Endothelial cell (in vitro differentiated cells): ENCODE measurements at regions not wholly inside any gene's neighbourhood (a gene's known extent, or its start where the extent isn't known, plus 50 kb on each side); places are given as distances from the start of the nearest gene placed in this dataset.

Source experiments
- DNase-seq: peaks from one replicate; pipeline ENCODE4 v3.0.0; 2021; ENCODE audit warnings: low spot score
- H3K27ac Mint-ChIP-seq: one replicate; pipeline ENCODE4 v1.8.0; 2021; ENCODE audit warnings: mixed read lengths, inconsistent platforms; ENCODE audit not compliant: unreplicated experiment
- H3K27me3 Mint-ChIP-seq: one replicate; pipeline ENCODE4 v1.8.0; 2021; ENCODE audit warnings: mild to moderate bottlenecking, moderate library complexity, mixed read lengths, inconsistent platforms; ENCODE audit not compliant: unreplicated experiment
- H3K36me3 Mint-ChIP-seq: one replicate; pipeline ENCODE4 v1.8.0; 2021; ENCODE audit warnings: mild to moderate bottlenecking, low read depth, mixed read lengths, inconsistent platforms; ENCODE audit not compliant: unreplicated experiment
- H3K4me1 Mint-ChIP-seq: one replicate; pipeline ENCODE4 v1.8.0; 2021; ENCODE audit warnings: mild to moderate bottlenecking, mixed read lengths, inconsistent platforms; ENCODE audit not compliant: unreplicated experiment
- H3K4me3 Mint-ChIP-seq: one replicate; pipeline ENCODE4 v1.8.0; 2021; ENCODE audit warnings: mild to moderate bottlenecking, mixed read lengths, inconsistent platforms; ENCODE audit not compliant: unreplicated experiment
- H3K9me3 Mint-ChIP-seq: one replicate; pipeline ENCODE4 v1.8.0; 2021; ENCODE audit warnings: mixed read lengths, inconsistent platforms; ENCODE audit not compliant: unreplicated experiment
- TF ChIP-seq, protein P1 (sequence below): fragments of 200-600 bp; sonication (generic); IDR thresholded peaks from one replicate; pipeline ENCODE4 v1.5.0; 2021; ENCODE audit warnings: antibody characterized with exemption; ENCODE audit not compliant: unreplicated experiment

GRCh38 chr2:146450131-146450530, 1394.7 kb upstream of the ACVR2A start:
- Mint-ChIP-seq H3K27ac (no peak overlapping the region), H3K9me3 (no peaks in the 10 kb centered on the region), H3K4me1 (no peaks in the 10 kb centered on the region), H3K27me3 (no peaks in the 10 kb centered on the region), H3K36me3 (no peaks in the 10 kb centered on the region), H3K4me3 (no peak overlapping the region)
- TF ChIP-seq, protein P1, sequence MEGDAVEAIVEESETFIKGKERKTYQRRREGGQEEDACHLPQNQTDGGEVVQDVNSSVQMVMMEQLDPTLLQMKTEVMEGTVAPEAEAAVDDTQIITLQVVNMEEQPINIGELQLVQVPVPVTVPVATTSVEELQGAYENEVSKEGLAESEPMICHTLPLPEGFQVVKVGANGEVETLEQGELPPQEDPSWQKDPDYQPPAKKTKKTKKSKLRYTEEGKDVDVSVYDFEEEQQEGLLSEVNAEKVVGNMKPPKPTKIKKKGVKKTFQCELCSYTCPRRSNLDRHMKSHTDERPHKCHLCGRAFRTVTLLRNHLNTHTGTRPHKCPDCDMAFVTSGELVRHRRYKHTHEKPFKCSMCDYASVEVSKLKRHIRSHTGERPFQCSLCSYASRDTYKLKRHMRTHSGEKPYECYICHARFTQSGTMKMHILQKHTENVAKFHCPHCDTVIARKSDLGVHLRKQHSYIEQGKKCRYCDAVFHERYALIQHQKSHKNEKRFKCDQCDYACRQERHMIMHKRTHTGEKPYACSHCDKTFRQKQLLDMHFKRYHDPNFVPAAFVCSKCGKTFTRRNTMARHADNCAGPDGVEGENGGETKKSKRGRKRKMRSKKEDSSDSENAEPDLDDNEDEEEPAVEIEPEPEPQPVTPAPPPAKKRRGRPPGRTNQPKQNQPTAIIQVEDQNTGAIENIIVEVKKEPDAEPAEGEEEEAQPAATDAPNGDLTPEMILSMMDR: no peak
- no peak for DNase-seq

DNA sequence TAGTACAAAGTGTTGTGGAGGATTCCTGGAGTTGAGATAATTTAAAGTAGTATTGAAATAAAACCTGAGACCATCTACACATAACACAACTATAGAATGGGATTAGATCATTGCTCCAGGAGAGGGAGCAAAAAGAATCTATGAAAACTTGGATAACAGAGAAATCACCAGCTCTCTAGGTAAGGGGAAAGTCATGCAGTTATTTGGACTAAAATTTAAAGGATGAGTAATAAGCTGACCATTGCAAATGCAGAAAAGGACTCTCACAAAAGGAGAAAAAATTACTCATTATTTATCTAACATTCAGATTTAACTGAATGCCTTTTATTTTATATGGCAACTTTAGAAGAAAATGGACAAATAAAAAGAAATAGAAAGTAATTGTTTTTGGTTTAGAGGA, 1399.8 kb upstream of the ACVR2A start:
- no peaks in the 10 kb centered on the region for H3K9me3 Mint-ChIP-seq
- H3K4me1 Mint-ChIP-seq: no peaks in the 10 kb centered on the region
- H3K27ac Mint-ChIP-seq: no peak overlapping the region
- TF ChIP-seq, protein P1: no peak
- no peak overlapping the region for H3K4me3 Mint-ChIP-seq
- DNase-seq: no peak
- H3K36me3 Mint-ChIP-seq: no peaks in the 10 kb centered on the region
- no peaks in the 10 kb centered on the region for H3K27me3 Mint-ChIP-seq

DNA sequence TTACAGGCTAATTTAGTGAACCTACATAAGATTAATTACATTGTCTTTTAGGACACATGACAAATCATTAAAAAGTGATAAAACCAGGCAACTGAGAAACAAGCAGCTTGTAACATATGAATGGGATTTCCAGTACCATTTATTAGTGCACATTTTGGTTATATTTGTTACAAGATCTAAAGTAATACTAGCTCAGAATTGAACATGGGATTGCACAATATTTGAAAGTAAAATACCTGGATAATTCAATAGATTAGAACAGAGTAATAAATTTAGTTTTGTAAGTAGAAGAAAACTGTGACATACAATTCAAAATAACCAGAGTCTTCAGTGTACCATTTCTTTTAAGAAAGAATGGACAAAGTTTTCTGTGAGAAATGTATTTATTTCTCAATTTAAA, 1400.7 kb upstream of the ACVR2A start:
- Mint-ChIP-seq H3K36me3 (no peaks in the 10 kb centered on the region), H3K9me3 (no peaks in the 10 kb centered on the region), H3K4me3 (no peak overlapping the region), H3K4me1 (no peaks in the 10 kb centered on the region), H3K27me3 (peaks cover 3% of the 10 kb centered on the region), H3K27ac (no peak overlapping the region)
- DNase-seq: no peak
- TF ChIP-seq, protein P1: no peak

DNA sequence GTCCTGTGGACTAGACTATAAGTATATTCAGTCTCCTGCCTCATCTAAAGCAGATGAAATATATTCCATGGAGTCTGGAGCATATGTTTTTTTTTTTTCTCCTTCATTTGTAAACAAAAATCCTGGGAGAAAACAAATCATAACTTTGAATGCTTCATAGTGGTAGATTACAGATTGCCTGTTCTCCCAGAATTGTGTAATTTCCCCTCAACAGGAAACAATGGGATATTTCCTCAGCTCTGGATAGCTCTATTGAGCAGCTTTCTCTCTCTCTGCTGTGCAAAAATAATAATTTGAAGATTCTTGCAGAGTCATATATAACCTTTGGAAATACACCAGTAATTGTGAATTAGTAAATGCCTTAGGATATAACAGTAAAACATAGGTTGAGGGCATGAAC, 1406.6 kb upstream of the ACVR2A start:
- TF ChIP-seq, protein P1: no peak
- Mint-ChIP-seq H3K9me3 (no peaks in the 10 kb centered on the region), H3K36me3 (no peaks in the 10 kb centered on the region), H3K4me3 (no peak overlapping the region), H3K27ac (no peak overlapping the region), H3K4me1 (peaks cover 4% of the 10 kb centered on the region), H3K27me3 (peaks cover 3% of the 10 kb centered on the region)
- no peak for DNase-seq

- H3K27me3 Mint-ChIP-seq: peaks cover 3% of the 10 kb centered on the region
- TF ChIP-seq, protein P1: no peak
- no peak for DNase-seq
- H3K36me3 Mint-ChIP-seq: no peaks in the 10 kb centered on the region
- no peak overlapping the region for H3K27ac Mint-ChIP-seq
- H3K4me1 Mint-ChIP-seq: peaks cover 4% of the 10 kb centered on the region
- no peaks in the 10 kb centered on the region for H3K9me3 Mint-ChIP-seq
- H3K4me3 Mint-ChIP-seq: no peak overlapping the region
These were observed 1407.1 kb upstream of the ACVR2A start for GRCh38 chr2:146437712-146438111.
